Vagina (tissue), 2 donors: ENCODE measurements at regions not wholly inside any gene's neighbourhood (a gene's known extent, or its start where the extent isn't known, plus 50 kb on each side); places are given as distances from the start of the nearest gene placed in this dataset.
A peak's percentile ranks its signal among the peaks of the same experiment; 100 is the strongest.

Source experiments
- DNase-seq, 2 donors: peaks; one replicate each; pipeline ENCODE4 v3.0.0-alpha.2; 2017; ENCODE audit errors: extremely low spot score in 2 of 2
- H3K27ac ChIP-seq: fragments of 200-600 bp; sonication (generic); one replicate; pipeline ENCODE4 v1.5.1; 2019
- H3K27me3 ChIP-seq: fragments of 200-600 bp; sonication (generic); one replicate; pipeline ENCODE4 v1.5.1; 2019
- H3K36me3 ChIP-seq, 2 donors: fragments of 200-600 bp; sonication (generic); one replicate each; pipeline ENCODE4 v1.5.1; 2017 to 2019
- H3K4me1 ChIP-seq: fragments of 200-600 bp; sonication (generic); one replicate; pipeline ENCODE4 v1.5.1; 2019
- H3K4me3 ChIP-seq, 2 donors: fragments of 200-600 bp; sonication (generic); 1 replicate in 1 of 2; 2 replicates in 1 of 2; pipeline ENCODE4 v1.5.1; 2016 to 2019
- H3K9me3 ChIP-seq: fragments of 200-600 bp; sonication (generic); one replicate; pipeline ENCODE4 v1.5.1; 2019
- CTCF ChIP-seq, 3 experiments: fragments of 450-650 bp in 2 of 3; fragments of 200-600 bp in 1 of 3; sonication (generic) in 1 of 3; IDR thresholded peaks; one replicate each; pipeline ENCODE4 v1.5.1; 2017 to 2019; ENCODE audit warnings: antibody characterized with exemption in 3 of 3, mild to moderate bottlenecking in 2 of 3, moderate library complexity in 2 of 3
- POLR2A ChIP-seq, 2 donors: fragments of 450-650 bp; IDR thresholded peaks; one replicate each; pipeline ENCODE4 v1.6.1; 2017; ENCODE audit warnings: antibody characterized with exemption in 2 of 2, mild to moderate bottlenecking in 2 of 2, moderate library complexity in 2 of 2
- POLR2AphosphoS5 ChIP-seq, 2 donors: sonication (generic); formaldehyde crosslinking; IDR thresholded peaks; one replicate each; pipeline ENCODE4 v1.9.0; 2017; ENCODE audit warnings: antibody characterized with exemption in 2 of 2, mild to moderate bottlenecking in 2 of 2, low read depth in 1 of 2; ENCODE audit not compliant: insufficient read depth in 1 of 2
- intact Hi-C: fragments of 100-400 bp; cut with DNase I; formaldehyde crosslinking; loops from one replicate; pipeline ENCODE4 v1.15.1; 2023

DNA sequence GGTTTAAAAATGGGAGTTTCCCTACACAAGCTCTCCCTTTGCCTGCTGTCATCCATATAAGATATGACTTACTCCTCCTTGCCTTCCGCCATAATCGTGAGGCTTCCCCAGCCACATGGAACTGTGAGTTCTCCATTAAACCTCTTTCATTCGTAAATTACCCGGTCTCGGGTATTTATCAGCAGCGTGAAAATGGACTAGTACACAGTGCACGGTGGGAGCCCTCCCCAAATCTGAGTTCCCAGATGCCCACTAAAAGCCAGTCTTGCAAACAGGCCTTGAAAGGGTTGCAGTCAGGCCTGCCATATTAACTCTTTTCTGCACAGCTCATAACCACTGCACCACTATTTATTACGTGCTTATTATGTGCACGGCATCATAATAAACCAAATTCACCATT, 400.9 kb downstream of the PRDM2 start:
- peak in 1 of 2 donors; percentile 78 for DNase-seq
- Histone ChIP-seq H3K27me3 (no peaks in the 10 kb centered on the region), H3K36me3 (no peaks in the 10 kb centered on the region), H3K4me3 (no peak overlapping the region), H3K9me3 (no peaks in the 10 kb centered on the region), H3K4me1 (no peaks in the 10 kb centered on the region), H3K27ac (no peak overlapping the region)
- intact Hi-C loops, result no loop called here
- no peak for TF ChIP-seq CTCF (IDR thresholded peaks at IDR 0.05)
- no peak for TF ChIP-seq POLR2A (IDR thresholded peaks at IDR 0.05)
- TF ChIP-seq POLR2AphosphoS5 (IDR thresholded peaks at IDR 0.05; ENCODE audit: insufficient read depth in 1 of 2, low read depth in 1 of 2), result no peak

DNA sequence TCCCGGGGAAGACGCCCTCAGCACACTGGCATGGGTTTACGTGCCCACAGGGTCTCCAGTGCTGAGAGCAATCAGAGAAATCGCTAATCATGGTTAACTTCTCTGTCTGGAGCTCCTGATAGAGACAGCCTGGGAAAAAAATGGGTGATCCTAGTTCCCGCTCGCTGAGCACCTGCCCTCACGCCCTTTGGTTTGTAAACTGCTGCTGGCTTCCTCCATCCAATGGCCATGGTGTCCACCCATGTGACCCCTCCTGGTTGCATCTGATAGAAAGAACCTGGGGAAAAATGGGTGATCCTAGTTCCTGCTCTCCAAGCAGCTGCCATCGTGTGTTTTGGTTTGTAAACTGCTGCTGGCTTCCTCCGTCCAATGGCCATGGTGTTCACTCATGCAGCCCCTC, 402.2 kb downstream of the PRDM2 start:
- no peak overlapping the region for H3K27ac ChIP-seq
- no peaks in the 10 kb centered on the region for H3K27me3 ChIP-seq
- no peaks in the 10 kb centered on the region for H3K9me3 ChIP-seq
- no peaks in the 10 kb centered on the region for H3K36me3 ChIP-seq
- no peak overlapping the region for H3K4me3 ChIP-seq
- no peaks in the 10 kb centered on the region for H3K4me1 ChIP-seq
- TF ChIP-seq POLR2AphosphoS5 (IDR thresholded peaks at IDR 0.05; ENCODE audit: insufficient read depth in 1 of 2, low read depth in 1 of 2) (no peak), CTCF (IDR thresholded peaks at IDR 0.05) (no peak), POLR2A (IDR thresholded peaks at IDR 0.05) (no peak)
- intact Hi-C loops, result no loop called here
- no peak for DNase-seq

GRCh38 chr1:14103878-14104430, 404.0 kb downstream of the PRDM2 start:
- Histone ChIP-seq H3K27me3 (no peaks in the 10 kb centered on the region), H3K9me3 (no peaks in the 10 kb centered on the region), H3K36me3 (no peaks in the 10 kb centered on the region), H3K4me1 (peaks cover 8% of the 10 kb centered on the region), H3K4me3 (no peak overlapping the region), H3K27ac (no peak overlapping the region)
- peak in 1 of 2 donors; percentile 71 for DNase-seq
- intact Hi-C loops, result no loop called here
- TF ChIP-seq CTCF (IDR thresholded peaks at IDR 0.05) (no peak), POLR2A (IDR thresholded peaks at IDR 0.05) (no peak), POLR2AphosphoS5 (IDR thresholded peaks at IDR 0.05; ENCODE audit: insufficient read depth in 1 of 2, low read depth in 1 of 2) (no peak)

GRCh38 chr1:14106126-14106525, 406.1 kb downstream of the PRDM2 start:
- TF ChIP-seq CTCF (IDR thresholded peaks at IDR 0.05) (no peak), POLR2AphosphoS5 (IDR thresholded peaks at IDR 0.05; ENCODE audit: insufficient read depth in 1 of 2, low read depth in 1 of 2) (no peak), POLR2A (IDR thresholded peaks at IDR 0.05) (no peak)
- Histone ChIP-seq H3K27me3 (no peaks in the 10 kb centered on the region), H3K4me3 (no peak overlapping the region), H3K27ac (no peak overlapping the region), H3K36me3 (no peaks in the 10 kb centered on the region), H3K9me3 (no peaks in the 10 kb centered on the region), H3K4me1 (peaks cover 8% of the 10 kb centered on the region)
- DNase-seq, result peak in 1 of 2 donors; percentile 44
- intact Hi-C loops, result no loop called here

DNA sequence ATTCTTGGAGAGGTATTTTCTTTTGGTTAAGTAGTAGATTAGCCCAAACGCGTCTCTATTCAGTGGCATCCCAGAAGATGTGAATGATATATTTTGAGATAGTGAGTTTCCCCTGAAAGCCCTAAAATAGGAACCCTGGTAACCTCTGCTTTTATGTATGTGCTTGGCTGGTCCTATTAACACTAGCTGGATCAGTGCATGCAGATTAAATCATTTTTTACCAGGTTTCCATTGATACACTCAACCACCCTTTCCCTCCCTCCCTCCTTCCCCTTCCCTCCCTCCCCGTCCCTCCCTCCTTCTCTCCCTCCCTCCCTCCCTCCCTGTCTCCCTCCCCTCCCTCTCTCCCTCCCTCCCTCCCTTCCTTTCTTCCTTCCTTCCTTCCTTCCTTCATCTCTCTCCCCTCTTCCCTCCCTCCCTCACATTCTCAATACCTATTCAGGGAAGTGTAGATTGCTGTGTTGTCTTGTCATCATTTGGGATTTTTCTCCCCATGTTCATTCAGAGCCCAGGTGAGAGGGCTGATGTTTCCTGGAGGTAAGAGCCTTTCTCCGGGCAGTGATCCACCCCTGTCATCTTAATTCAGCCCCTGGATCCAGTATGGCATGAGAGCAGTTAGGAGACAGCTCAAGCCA, 406.8 kb downstream of the PRDM2 start:
- Histone ChIP-seq H3K27ac (no peak overlapping the region), H3K36me3 (no peaks in the 10 kb centered on the region), H3K9me3 (no peaks in the 10 kb centered on the region), H3K27me3 (no peaks in the 10 kb centered on the region), H3K4me3 (no peak overlapping the region), H3K4me1 (peaks cover 8% of the 10 kb centered on the region)
- DNase-seq, result peak in 1 of 2 donors; percentile 10
- intact Hi-C loops, result no loop called here
- no peak for TF ChIP-seq POLR2AphosphoS5 (IDR thresholded peaks at IDR 0.05; ENCODE audit: insufficient read depth in 1 of 2, low read depth in 1 of 2)
- no peak for TF ChIP-seq CTCF (IDR thresholded peaks at IDR 0.05)
- TF ChIP-seq POLR2A (IDR thresholded peaks at IDR 0.05), result no peak
